COR-L47 (cell line): ENCODE measurements at regions not wholly inside any gene's neighbourhood (a gene's known extent, or its start where the extent isn't known, plus 50 kb on each side); places are given as distances from the start of the nearest gene placed in this dataset.
A peak's percentile ranks its signal among the peaks of the same experiment; 100 is the strongest.

Experiments
- DNase-seq: peaks from one replicate; lab custom pipeline; 2025; lab: John Stamatoyannopoulos, UW

DNA sequence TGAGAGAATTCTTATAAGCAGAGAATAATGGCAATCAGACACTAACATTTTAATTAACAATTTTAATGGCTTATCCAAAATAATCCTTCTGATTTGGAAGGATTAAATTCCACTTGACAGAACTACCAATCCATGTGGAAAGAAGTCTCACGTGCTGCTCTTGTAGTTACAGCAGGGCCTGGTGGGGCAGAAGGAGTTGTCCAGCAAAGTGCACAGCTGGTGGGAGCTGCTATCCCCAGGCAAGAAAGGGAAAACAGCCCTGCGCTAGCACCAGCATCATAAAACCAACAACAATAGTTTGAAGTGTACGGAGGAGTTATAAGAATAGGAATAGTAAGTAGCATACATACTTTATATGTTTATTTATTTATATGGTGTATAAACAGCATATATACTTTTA, 127.4 kb upstream of the TRIM2 start:
- DNase-seq = no peak

- no peak for DNase-seq
Measured at GRCh38 chr4:153079857-153080391, 124.3 kb upstream of the TRIM2 start.

GRCh38 chr4:153081006-153081580, 123.2 kb upstream of the TRIM2 start:
- DNase-seq = no peak

GRCh38 chr4:153081693-153082092, 122.5 kb upstream of the TRIM2 start:
- no peak for DNase-seq

- no peak for DNase-seq
Measured at GRCh38 chr4:153082322-153083301, 121.6 kb upstream of the TRIM2 start.

GRCh38 chr4:153083447-153083947, 120.7 kb upstream of the TRIM2 start:
- DNase-seq = peak; percentile 71

GRCh38 chr4:153084224-153084979, 119.8 kb upstream of the TRIM2 start:
- no peak for DNase-seq

- DNase-seq = peak; percentile 40
Measured at GRCh38 chr4:153084980-153085630, 119.1 kb upstream of the TRIM2 start.

DNA sequence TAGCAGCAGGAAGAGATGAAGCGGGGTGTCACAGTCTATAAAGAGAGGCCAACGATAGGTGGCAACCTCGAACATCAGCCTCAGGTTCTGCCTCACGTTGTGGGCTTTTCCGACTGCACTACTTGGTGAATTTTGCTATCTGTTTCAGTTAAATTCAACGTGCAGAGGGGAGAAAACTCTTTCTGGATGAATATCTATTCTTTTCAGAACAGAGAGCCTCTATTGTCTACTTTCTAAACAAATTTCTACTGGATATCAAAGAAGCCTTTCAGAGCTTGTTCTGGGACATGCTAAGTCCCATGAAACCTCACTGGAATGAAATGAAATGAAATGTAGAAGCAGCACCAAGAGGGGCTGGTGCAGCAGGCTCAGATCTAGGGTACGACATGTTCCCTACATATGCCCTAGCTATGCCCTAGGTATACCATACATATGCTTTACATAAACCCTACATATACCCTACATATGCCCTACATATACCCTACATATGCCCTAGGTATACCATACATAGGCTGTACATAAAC, 116.5 kb upstream of the TRIM2 start:
- DNase-seq = no peak

GRCh38 chr4:153089742-153090141, 114.5 kb upstream of the TRIM2 start:
- DNase-seq = no peak

GRCh38 chr4:153090181-153090580, 114.1 kb upstream of the TRIM2 start:
- DNase-seq = no peak

DNA sequence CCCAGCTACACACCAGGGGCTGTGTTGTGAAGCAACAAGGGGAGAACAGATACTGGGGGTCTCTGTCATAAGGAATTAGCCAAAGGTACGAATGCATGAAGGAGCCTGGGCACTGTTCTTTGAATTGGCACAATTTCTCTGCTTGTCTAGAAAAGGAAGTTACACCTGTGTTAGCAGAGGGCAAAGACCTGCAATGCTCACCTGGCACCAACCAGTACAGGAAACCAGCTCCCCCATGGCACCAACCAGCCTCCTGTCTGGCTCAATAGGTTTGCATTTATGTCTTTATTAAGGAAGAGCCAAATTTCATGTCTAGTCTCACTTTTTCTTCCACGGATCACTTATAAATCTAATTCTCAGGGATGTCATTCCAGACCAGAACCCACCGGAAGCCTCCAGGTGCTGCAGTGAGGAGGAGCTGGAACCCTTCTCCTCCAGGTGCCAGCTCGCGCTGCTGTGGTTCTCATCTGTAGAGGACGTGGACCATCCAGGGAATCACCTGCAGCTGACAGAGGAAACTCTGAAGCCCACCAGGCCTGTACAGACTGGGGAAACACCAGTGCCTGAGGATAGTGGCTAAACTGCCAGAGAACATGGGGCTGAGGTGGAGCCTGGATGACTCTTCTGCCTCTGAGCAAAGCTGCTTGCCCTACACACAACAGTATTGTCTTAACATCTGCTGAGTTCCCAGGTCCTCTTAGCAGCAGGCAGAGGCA, 113.4 kb upstream of the TRIM2 start:
- no peak for DNase-seq

- DNase-seq = no peak
Measured at GRCh38 chr4:153093396-153093795, 110.8 kb upstream of the TRIM2 start.

- DNase-seq = no peak
Measured at GRCh38 chr4:153093802-153094201, 110.4 kb upstream of the TRIM2 start.

DNA sequence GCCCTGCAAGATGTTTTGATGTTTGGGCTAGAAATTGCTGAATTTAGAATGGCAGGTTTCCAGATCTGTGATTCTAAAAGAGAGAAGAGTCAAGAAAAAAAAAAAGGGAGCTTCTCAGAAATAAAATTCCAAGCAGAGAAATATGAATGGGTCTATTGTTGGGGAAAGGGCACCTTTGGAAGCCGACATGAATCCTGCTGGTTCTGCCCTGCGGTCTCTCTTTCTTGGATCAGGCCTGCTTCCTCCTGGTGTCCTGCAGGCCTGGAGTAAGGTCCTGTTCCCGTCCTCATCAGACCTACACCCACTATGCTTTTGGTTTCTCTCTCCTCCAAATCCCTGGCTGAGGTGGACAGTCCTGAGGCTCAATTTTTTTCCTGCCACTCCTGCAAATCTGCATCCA, 109.8 kb upstream of the TRIM2 start:
- no peak for DNase-seq

DNA sequence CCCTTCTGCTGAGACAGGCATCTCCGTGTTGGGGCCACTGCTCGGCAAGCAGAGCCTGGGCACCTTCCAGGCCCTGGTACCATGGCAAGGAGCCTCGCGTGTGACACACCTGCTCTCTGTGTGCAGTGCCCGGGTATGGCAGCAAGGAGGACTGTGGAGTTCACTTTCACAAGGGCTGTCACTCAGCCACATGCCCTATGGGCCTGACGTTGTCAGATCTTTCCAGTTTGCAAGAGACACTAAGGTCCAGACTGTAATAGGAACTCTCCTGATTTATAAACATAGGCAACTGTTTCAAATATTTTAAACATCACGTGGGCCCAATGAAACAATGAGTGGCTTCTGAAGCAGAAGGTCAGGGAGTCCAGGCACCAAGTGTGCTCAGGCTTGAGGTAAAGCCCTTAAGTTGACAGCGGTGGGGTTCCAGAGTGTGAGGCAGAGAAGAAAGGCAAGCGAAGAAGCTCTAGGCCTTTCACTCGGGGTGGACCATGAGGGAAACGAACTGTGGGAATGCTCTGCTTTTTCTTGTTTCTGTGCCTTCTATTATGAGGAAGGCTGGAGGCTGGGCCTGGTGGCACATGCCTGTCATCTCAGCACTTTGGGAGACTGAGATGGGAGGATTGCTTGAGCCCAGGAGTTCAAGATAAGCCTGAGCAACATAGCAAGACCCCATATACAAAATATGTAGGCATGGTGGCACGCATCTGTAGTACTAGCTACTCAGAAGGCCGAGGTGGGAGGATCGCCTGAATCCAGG, 108.6 kb upstream of the TRIM2 start:
- DNase-seq = no peak

DNA sequence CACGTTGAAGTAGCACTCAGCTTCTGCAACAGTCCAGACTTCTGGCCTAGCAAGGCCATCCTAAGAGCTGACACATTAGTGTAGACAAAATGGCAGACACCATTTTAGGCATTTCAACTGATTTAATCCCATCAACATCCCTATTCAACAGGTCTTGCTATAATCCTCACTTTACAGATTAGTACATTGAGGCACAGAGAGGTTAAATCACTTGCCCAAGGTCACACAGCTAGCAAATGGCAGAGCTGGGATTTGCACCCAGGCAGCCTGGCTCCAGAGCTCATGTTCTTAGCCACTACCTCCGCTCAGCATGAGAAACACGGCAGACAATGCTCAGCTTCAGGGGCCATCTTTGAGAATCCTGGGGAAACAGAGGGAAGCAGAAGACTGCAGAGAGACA, 107.9 kb upstream of the TRIM2 start:
- no peak for DNase-seq

GRCh38 chr4:153098427-153098826, 105.8 kb upstream of the TRIM2 start:
- no peak for DNase-seq

DNA sequence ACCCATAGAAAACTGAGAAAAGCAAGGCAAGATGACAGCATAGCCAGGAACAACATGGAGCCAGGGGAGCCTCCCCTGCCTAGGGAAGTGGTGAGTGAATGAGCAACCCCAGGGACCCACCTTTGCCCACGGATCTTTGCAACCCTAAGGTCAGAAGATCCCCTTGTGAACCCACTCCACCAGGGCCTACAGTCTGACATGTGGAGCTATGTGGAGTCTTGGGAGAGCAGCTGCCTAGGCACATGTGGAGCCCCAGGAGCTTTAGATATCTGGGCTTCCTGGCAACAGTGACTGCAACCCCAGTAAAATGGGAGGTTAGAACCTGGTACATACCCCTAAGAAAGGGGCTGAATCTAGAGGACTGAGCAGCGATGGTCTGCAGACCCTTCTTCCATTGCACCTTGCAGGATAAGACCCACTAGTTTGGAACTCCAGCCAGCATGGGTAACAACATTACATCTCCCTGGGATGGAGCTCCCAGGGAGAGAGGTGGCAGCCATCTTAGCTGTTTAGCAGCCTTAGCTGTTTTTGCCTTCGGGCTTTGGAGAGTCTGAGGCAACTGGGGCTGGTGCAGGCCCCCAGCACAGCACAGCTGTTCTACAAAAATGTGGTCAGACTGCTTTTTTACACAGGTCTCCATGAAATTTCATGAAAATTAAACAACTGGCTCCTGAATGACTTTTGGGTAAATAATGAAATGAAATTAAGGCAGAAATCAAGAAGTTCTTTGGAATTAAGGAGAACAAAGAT, 104.7 kb upstream of the TRIM2 start:
- DNase-seq = no peak
